Smooth muscle cell (in vitro differentiated cells): ENCODE measurements at regions not wholly inside any gene's neighbourhood (a gene's known extent, or its start where the extent isn't known, plus 50 kb on each side); places are given as distances from the start of the nearest gene placed in this dataset.

ENCODE experiments used
- DNase-seq: peaks from one replicate; lab custom pipeline; 2025; ENCODE audit not compliant: unreplicated experiment; lab: John Stamatoyannopoulos, UW
- H2AFZ ChIP-seq: fragments of 200-600 bp; sonication (generic); 2 replicates; pipeline ENCODE4 v1.6.0; 2016; ENCODE audit warnings: antibody characterized with exemption, low read depth, mild to moderate bottlenecking
- H3F3A ChIP-seq: fragments of 200-600 bp; sonication (generic); 2 replicates; pipeline ENCODE4 v1.6.0; 2017; ENCODE audit warnings: antibody characterized with exemption, low read depth
- H3K27ac ChIP-seq: fragments of 200-600 bp; sonication (generic); 2 replicates; pipeline ENCODE4 v1.5.1; 2016; ENCODE audit warnings: low read depth, mild to moderate bottlenecking
- H3K27me3 ChIP-seq: fragments of 200-600 bp; sonication (generic); 2 replicates; pipeline ENCODE4 v1.6.1; 2016; ENCODE audit warnings: low read depth, mild to moderate bottlenecking
- H3K36me3 ChIP-seq: fragments of 200-600 bp; sonication (generic); 2 replicates; pipeline ENCODE4 v1.5.1; 2016; ENCODE audit warnings: low read depth
- H3K4me1 ChIP-seq: fragments of 200-600 bp; sonication (generic); 2 replicates; pipeline ENCODE4 v1.5.1; 2016; ENCODE audit warnings: low read depth
- H3K4me2 ChIP-seq: fragments of 200-600 bp; sonication (generic); 2 replicates; pipeline ENCODE4 v1.6.0; 2016; ENCODE audit warnings: mild to moderate bottlenecking
- H3K4me3 ChIP-seq: fragments of 200-600 bp; sonication (generic); 2 replicates; pipeline ENCODE4 v1.5.1; 2016; ENCODE audit warnings: mild to moderate bottlenecking
- H3K79me2 ChIP-seq: fragments of 200-600 bp; sonication (generic); 2 replicates; pipeline ENCODE4 v1.6.0; 2016; ENCODE audit warnings: low read depth, mild to moderate bottlenecking
- H3K9ac ChIP-seq: fragments of 200-600 bp; sonication (generic); 2 replicates; pipeline ENCODE4 v1.6.0; 2016; ENCODE audit warnings: low read depth
- H3K9me3 ChIP-seq: fragments of 200-600 bp; sonication (generic); replicated peaks from 2 replicates; pipeline ENCODE4 v1.5.1; 2016; ENCODE audit warnings: low read depth
- H4K20me1 ChIP-seq: fragments of 200-600 bp; sonication (generic); 2 replicates; pipeline ENCODE4 v1.6.0; 2016; ENCODE audit warnings: low read depth
- WGBS: methylation state at CpG from one replicate; pipeline ENCODE4 v1.1.7; 2016; ENCODE audit warnings: low lambda C conversion rate; 5-methylcytosine and 5-hydroxymethylcytosine counted together
- TF ChIP-seq, protein P1 (sequence below): fragments of 200-600 bp; sonication (generic); IDR thresholded peaks from 2 replicates; pipeline ENCODE4 v1.5.1; 2017; ENCODE audit warnings: borderline replicate concordance, mild to moderate bottlenecking, antibody characterized with exemption; ENCODE audit not compliant: insufficient read depth, poor library complexity, severe bottlenecking

DNA sequence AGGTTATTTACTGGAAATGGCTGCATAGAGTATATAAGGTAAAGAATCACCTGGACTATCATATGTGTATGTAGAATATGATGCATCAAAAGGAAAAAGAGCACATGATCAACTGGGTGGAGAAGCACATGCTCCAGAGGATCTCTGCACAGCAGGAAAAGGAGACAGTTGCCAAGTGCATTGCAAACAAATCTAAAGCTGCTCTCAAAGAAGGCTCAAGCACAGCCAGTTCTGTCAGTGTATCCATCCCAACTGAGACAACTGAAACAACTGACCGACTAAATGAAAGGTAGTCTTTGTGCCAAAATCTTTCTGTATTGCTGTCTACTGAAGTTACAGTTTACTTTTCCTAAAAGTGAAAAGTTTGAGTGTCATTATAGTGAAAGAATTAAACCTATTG is 83.2 kb upstream of the SGCE start:
- H3K36me3 ChIP-seq: no peaks in the 10 kb centered on the region
- H3K4me3 ChIP-seq: no peak overlapping the region
- TF ChIP-seq, protein P1, sequence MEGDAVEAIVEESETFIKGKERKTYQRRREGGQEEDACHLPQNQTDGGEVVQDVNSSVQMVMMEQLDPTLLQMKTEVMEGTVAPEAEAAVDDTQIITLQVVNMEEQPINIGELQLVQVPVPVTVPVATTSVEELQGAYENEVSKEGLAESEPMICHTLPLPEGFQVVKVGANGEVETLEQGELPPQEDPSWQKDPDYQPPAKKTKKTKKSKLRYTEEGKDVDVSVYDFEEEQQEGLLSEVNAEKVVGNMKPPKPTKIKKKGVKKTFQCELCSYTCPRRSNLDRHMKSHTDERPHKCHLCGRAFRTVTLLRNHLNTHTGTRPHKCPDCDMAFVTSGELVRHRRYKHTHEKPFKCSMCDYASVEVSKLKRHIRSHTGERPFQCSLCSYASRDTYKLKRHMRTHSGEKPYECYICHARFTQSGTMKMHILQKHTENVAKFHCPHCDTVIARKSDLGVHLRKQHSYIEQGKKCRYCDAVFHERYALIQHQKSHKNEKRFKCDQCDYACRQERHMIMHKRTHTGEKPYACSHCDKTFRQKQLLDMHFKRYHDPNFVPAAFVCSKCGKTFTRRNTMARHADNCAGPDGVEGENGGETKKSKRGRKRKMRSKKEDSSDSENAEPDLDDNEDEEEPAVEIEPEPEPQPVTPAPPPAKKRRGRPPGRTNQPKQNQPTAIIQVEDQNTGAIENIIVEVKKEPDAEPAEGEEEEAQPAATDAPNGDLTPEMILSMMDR: no peak
- no peak overlapping the region for H3K4me2 ChIP-seq
- H4K20me1 ChIP-seq: no peaks in the 10 kb centered on the region
- H3K9ac ChIP-seq: no peak overlapping the region
- no peak for DNase-seq
- H3K27ac ChIP-seq: no peak overlapping the region
- no peak overlapping the region for H2AFZ ChIP-seq
- no peaks in the 10 kb centered on the region for H3F3A ChIP-seq
- H3K27me3 ChIP-seq: no peaks in the 10 kb centered on the region
- H3K4me1 ChIP-seq: peaks cover 1% of the 10 kb centered on the region
- 100% methylated on average over 1 of the region's 1 CpG for WGBS
- H3K9me3 ChIP-seq: no peaks in the 10 kb centered on the region
- H3K79me2 ChIP-seq: no peaks in the 10 kb centered on the region

DNA sequence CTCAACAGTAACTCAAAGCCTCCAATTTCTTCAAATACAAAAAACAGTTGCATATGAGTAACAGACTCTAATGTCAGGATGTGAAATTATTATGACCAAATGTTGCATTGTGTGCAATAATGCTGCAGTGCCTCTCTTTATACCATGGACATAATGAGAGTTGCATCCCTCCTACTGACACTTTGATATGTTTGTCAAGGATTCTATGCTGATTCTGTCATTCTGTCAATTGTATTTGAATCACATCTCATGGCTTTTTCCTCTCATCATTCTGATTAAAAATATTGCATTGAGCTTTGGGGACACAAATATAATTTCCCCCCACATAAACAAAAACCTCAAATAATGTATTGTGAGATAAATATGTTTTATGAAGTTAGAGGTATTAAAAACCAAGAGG is 84.6 kb upstream of the SGCE start:
- H3K4me3 ChIP-seq: no peak overlapping the region
- H3K4me1 ChIP-seq: peaks cover 9% of the 10 kb centered on the region
- H3K9ac ChIP-seq: no peak overlapping the region
- no peak for DNase-seq
- H3K36me3 ChIP-seq: no peaks in the 10 kb centered on the region
- no peak overlapping the region for H2AFZ ChIP-seq
- no peaks in the 10 kb centered on the region for H3K79me2 ChIP-seq
- H3K27me3 ChIP-seq: no peaks in the 10 kb centered on the region
- no peak overlapping the region for H3K4me2 ChIP-seq
- H3K27ac ChIP-seq: no peak overlapping the region
- H3F3A ChIP-seq: no peaks in the 10 kb centered on the region
- no peaks in the 10 kb centered on the region for H4K20me1 ChIP-seq
- no peaks in the 10 kb centered on the region for H3K9me3 ChIP-seq
- TF ChIP-seq, protein P1: no peak

DNA sequence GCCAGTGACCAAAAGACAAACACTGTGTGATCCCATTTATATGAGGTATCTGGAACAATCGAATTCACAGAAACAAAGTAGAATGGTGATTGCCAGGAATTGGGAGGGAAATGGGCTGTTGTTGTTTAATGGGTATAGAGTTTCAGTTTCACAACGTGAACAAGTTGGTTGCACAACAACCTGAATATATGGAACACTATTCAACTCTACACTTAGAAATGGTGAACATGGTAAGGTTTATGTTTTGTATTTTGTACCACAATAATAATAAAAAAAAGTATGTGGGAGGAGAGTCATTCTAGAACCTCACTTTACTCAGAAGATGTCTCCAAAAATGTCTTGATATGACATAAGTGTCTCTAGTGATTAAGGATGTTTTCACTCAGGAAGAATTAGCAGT is 85.2 kb upstream of the SGCE start:
- Histone ChIP-seq H3K4me3 (no peak overlapping the region), H3K79me2 (no peaks in the 10 kb centered on the region), H3K9ac (no peak overlapping the region), H3K27ac (no peak overlapping the region), H3K9me3 (no peaks in the 10 kb centered on the region), H3K4me2 (no peak overlapping the region), H2AFZ (no peak overlapping the region), H3K27me3 (no peaks in the 10 kb centered on the region), H3K4me1 (peaks cover 9% of the 10 kb centered on the region), H4K20me1 (no peaks in the 10 kb centered on the region), H3K36me3 (no peaks in the 10 kb centered on the region), H3F3A (no peaks in the 10 kb centered on the region)
- WGBS: 92% methylated on average over 2 of the region's 2 CpGs
- TF ChIP-seq, protein P1: no peak
- no peak for DNase-seq

GRCh38 chr7:94748376-94748775 is 92.4 kb upstream of the SGCE start:
- Histone ChIP-seq H2AFZ (no peak overlapping the region), H3K79me2 (no peaks in the 10 kb centered on the region), H3K4me3 (no peak overlapping the region), H3K9ac (no peak overlapping the region), H3K4me1 (peaks cover 9% of the 10 kb centered on the region), H3K27ac (no peak overlapping the region), H3F3A (no peaks in the 10 kb centered on the region), H4K20me1 (no peaks in the 10 kb centered on the region), H3K27me3 (no peaks in the 10 kb centered on the region), H3K9me3 (no peaks in the 10 kb centered on the region), H3K4me2 (no peak overlapping the region), H3K36me3 (no peaks in the 10 kb centered on the region)
- TF ChIP-seq, protein P1: no peak
- no peak for DNase-seq
